Astrocyte of the spinal cord (primary cell): ENCODE measurements at regions not wholly inside any gene's neighbourhood (a gene's known extent, or its start where the extent isn't known, plus 50 kb on each side); places are given as distances from the start of the nearest gene placed in this dataset.
"Not testable (repeated sequence)": the region's sequence is repeated elsewhere in the genome, so short reads cannot be mapped to it uniquely, and the experiment has no call there.

Experiments used
- DNase-seq: peaks from one replicate; pipeline ENCODE4 v3.0.0; 2011; ENCODE audit warnings: low read depth, low spot score
- H3K4me3 ChIP-seq: 2 replicates; pipeline ENCODE4 v1.5.1; 2011; ENCODE audit warnings: low read depth, mild to moderate bottlenecking, low read length, moderate library complexity
- in situ Hi-C: cut with HindIII; loops from 2 replicates; pipeline ENCODE4 v1.10.0; 2017; ENCODE audit warnings: low sequenced_read_pairs
- TF ChIP-seq, protein P1 (sequence below): IDR thresholded peaks from 2 replicates; pipeline ENCODE4 v1.5.1; 2012; ENCODE audit warnings: low read depth, mild to moderate bottlenecking, low read length, inconsistent platforms

DNA sequence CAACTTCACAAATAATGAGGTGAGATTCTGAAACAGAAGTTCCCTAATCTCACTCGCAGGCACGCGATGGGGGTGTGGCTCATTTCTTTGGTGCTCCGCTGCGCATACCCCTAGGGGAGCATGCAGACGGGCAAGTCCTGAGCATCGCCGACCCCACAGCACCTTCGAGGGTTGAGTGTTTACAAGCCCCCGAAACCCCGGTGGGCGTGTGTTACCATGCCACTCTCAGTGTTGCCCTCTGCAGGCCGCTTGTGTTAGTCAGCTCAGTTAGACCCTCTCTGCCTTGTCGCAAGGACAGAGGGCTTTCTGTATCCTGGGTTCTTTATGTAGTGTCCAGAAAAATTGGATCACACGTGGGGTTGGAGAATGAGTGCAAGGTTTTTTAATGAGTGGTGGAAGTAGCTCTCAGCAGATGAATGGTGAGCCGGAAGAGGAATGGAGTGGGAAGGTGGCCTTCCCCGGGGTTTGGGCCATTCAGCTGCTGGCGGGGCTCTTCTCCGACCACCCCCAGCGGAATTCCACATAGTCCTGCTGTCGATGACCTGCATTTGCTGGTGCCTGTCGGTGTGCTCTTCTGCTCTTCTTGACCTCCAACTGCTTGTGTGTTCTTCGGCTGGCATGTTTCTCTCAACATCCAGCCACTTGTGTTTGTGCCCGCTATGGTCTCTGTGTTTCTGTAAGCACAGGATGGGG, 191.3 kb downstream of the RPRM start:
- in situ Hi-C loops = no loop called here
- DNase-seq = no peak
- TF ChIP-seq, protein P1, sequence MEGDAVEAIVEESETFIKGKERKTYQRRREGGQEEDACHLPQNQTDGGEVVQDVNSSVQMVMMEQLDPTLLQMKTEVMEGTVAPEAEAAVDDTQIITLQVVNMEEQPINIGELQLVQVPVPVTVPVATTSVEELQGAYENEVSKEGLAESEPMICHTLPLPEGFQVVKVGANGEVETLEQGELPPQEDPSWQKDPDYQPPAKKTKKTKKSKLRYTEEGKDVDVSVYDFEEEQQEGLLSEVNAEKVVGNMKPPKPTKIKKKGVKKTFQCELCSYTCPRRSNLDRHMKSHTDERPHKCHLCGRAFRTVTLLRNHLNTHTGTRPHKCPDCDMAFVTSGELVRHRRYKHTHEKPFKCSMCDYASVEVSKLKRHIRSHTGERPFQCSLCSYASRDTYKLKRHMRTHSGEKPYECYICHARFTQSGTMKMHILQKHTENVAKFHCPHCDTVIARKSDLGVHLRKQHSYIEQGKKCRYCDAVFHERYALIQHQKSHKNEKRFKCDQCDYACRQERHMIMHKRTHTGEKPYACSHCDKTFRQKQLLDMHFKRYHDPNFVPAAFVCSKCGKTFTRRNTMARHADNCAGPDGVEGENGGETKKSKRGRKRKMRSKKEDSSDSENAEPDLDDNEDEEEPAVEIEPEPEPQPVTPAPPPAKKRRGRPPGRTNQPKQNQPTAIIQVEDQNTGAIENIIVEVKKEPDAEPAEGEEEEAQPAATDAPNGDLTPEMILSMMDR = peak; percentile 48
- peak overlapping the region; percentile 18 for H3K4me3 ChIP-seq

DNA sequence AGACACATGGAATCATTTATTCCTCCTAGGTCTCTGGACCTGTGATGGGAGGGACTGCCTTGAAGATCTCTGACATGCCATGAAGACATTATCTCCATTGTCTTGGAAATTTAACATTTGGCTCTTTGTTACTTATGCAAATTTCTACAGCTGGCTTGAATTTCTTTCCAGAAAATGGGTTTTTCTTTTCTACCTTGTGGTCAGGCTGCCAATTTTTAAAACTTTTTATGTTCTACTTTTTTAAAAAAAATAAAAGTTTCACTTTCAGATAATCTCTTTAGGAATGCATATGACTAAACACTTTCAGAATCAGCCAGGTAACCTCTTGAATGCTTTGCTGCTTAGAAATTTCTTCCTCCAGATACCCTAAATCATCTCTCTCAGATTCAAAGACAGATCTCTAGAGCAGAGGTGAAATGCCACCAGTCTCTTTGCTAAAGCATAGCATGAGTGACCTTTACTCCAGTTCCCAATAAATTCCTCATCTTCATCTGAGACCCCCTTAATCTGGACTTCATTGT, 209.6 kb downstream of the RPRM start:
- in situ Hi-C loops = no loop called here
- H3K4me3 ChIP-seq = no peak overlapping the region
- TF ChIP-seq, protein P1 = no peak
- no peak for DNase-seq

GRCh38 chr2:153256876-153257275, 221.7 kb downstream of the RPRM start:
- in situ Hi-C loops, DNase-seq, H3K4me3 ChIP-seq: not testable (repeated sequence)

- H3K4me3 ChIP-seq, DNase-seq, in situ Hi-C loops: not testable (repeated sequence)
Measured at GRCh38 chr2:153246636-153247035, 231.9 kb downstream of the RPRM start.

DNA sequence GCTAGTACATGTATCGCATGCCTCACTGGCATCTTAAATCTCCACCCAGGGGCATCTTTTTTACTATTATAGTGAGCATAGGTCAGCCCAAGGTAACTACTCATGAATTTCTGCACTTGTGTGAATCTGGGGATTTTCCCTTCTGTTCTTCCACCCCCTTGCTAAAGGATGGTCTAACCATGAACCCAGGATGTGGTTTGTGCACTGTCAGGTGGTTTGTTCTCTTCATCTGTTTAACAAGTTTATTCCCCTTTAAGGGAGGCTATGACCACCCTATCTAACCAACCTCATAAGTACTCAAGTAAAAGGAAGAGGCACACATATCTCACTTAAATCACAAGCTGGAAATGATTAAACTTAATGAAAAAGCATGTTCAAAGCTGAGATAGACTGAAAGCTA, 243.0 kb downstream of the RPRM start:
- in situ Hi-C loops = no loop called here
- no peak for DNase-seq
- no peak overlapping the region for H3K4me3 ChIP-seq
- TF ChIP-seq, protein P1 = no peak

GRCh38 chr2:153232464-153232863, 246.1 kb downstream of the RPRM start:
- TF ChIP-seq, protein P1 = no peak
- DNase-seq = no peak
- H3K4me3 ChIP-seq = no peak overlapping the region
- in situ Hi-C loops = no loop called here

DNA sequence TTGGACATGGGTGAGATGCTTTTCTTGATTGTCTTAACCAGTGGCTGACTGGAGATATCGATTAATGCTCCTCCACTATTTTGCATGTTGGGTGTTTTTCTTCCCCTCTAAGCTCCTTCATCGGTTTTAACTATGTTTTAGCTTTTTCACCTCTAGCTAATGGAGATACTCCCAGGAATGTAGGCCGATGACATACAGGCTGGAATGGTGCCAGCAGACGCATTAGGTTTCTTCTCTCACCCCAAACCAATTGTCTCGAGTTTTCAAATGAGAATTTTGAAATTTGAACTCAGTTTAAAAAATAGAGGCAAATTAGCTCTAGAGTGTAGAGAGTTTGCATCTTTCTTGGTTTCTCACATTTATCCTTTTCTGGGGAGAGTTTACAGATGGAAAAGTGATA, 247.6 kb downstream of the RPRM start:
- no peak overlapping the region for H3K4me3 ChIP-seq
- in situ Hi-C loops = no loop called here
- no peak for DNase-seq
- TF ChIP-seq, protein P1 = no peak
